Common myeloid progenitor, CD34-positive (primary cell): ENCODE measurements at regions not wholly inside any gene's neighbourhood (a gene's known extent, or its start where the extent isn't known, plus 50 kb on each side); places are given as distances from the start of the nearest gene placed in this dataset.

Experiments used
- CTCF ChIA-PET: fragments of 350-600 bp; sonication (Branson Sonifier 250); formaldehyde crosslinking; loops from one replicate; lab custom pipeline; 2021; ENCODE audit warnings: antibody characterized with exemption; lab: Charles Lee
- POLR2A ChIA-PET: fragments of 350-600 bp; sonication (Branson Sonifier 250); formaldehyde crosslinking; loops from one replicate; lab custom pipeline; 2021; ENCODE audit warnings: antibody characterized with exemption; lab: Charles Lee
- DNase-seq, 3 donors: peaks; one replicate each; pipeline versions ENCODE4 v3.0.0 to v3.0.0-alpha.2; 2013
- H3K27ac ChIP-seq, 2 experiments: 1 replicate in 1 of 2; 2 replicates in 1 of 2; pipeline ENCODE4 v1.7.0; 2013; ENCODE audit warnings: inconsistent platforms in 2 of 2, low read length in 2 of 2, mild to moderate bottlenecking in 2 of 2, low read depth in 1 of 2, moderate library complexity in 1 of 2; ENCODE audit not compliant: severe bottlenecking in 2 of 2, insufficient read depth in 1 of 2, poor library complexity in 1 of 2
- H3K27me3 ChIP-seq, 5 experiments: replicated peaks in 2 of 5; 1 replicate in 3 of 5; 2 replicates in 2 of 5; pipeline versions ENCODE4 v1.6.1 to v1.7.0; 2013; ENCODE audit warnings: low read length in 4 of 5, mild to moderate bottlenecking in 2 of 5, moderate library complexity in 2 of 5, inconsistent platforms in 1 of 5; ENCODE audit not compliant: insufficient read depth in 5 of 5, control insufficient read depth in 4 of 5
- H3K36me3 ChIP-seq, 4 experiments: 1 replicate in 2 of 4; 2 replicates in 2 of 4; pipeline versions ENCODE4 v1.6.1 to v1.7.0; 2013; ENCODE audit warnings: low read length in 3 of 4, control low read depth in 1 of 4, mild to moderate bottlenecking in 1 of 4; ENCODE audit not compliant: control insufficient read depth in 4 of 4, insufficient read depth in 4 of 4
- H3K4me1 ChIP-seq, 4 experiments: 1 replicate in 3 of 4; 2 replicates in 1 of 4; pipeline versions ENCODE4 v1.6.1 to v1.7.1; 2013; ENCODE audit warnings: low read length in 3 of 4, mild to moderate bottlenecking in 3 of 4, control low read depth in 1 of 4, inconsistent platforms in 1 of 4, moderate library complexity in 1 of 4; ENCODE audit not compliant: control insufficient read depth in 4 of 4, insufficient read depth in 4 of 4; ENCODE audit errors: control extremely low read depth in 1 of 4
- H3K4me3 ChIP-seq, 7 experiments: 1 replicate in 4 of 7; 2 replicates in 3 of 7; pipeline versions ENCODE4 v1.5.1 to v1.7.0; 2013; ENCODE audit warnings: mild to moderate bottlenecking in 7 of 7, low read length in 6 of 7, moderate library complexity in 6 of 7, inconsistent platforms in 2 of 7, low read depth in 2 of 7, control low read depth in 1 of 7; ENCODE audit not compliant: insufficient read depth in 4 of 7, control insufficient read depth in 1 of 7; ENCODE audit errors: extremely low read depth in 1 of 7
- H3K9me3 ChIP-seq, 5 experiments: 1 replicate in 4 of 5; 2 replicates in 1 of 5; pipeline versions ENCODE4 v1.6.1 to v1.7.1; 2013; ENCODE audit warnings: low read length in 4 of 5, mild to moderate bottlenecking in 2 of 5, inconsistent platforms in 1 of 5, low read depth in 1 of 5, moderate library complexity in 1 of 5; ENCODE audit not compliant: control insufficient read depth in 4 of 5, insufficient read depth in 2 of 5; ENCODE audit errors: control extremely low read depth in 1 of 5
- WGBS: methylation state at CpG from one replicate; pipeline ENCODE4 v1.1.5; 2013; ENCODE audit not compliant: insufficient coverage; 5-methylcytosine and 5-hydroxymethylcytosine counted together

GRCh38 chr12:75890141-75890540 lies 141.4 kb downstream of the PHLDA1 start:
- no peak for DNase-seq
- ChIA-PET POLR2A (no interaction called here), CTCF (no interaction called here)
- H3K4me1 ChIP-seq, result no peaks in the 10 kb centered on the region
- H3K27ac ChIP-seq, result no peak overlapping the region
- H3K9me3 ChIP-seq, result no peaks in the 10 kb centered on the region
- no peak overlapping the region for H3K4me3 ChIP-seq
- peaks cover 0 to 21% (median 5%) of the 10 kb centered on the region in 5 experiments for H3K27me3 ChIP-seq
- no peaks in the 10 kb centered on the region for H3K36me3 ChIP-seq

- Histone ChIP-seq H3K4me1 (no peaks in the 10 kb centered on the region), H3K9me3 (no peaks in the 10 kb centered on the region), H3K4me3 (no peak overlapping the region), H3K27me3 (peaks cover 1 to 26% (median 9%) of the 10 kb centered on the region in 5 experiments), H3K27ac (no peak overlapping the region), H3K36me3 (no peaks in the 10 kb centered on the region)
- WGBS, result 73% methylated on average over 9 of the region's 11 CpGs
- no peak for DNase-seq
- CTCF ChIA-PET, result no interaction called here
- POLR2A ChIA-PET, result no interaction called here
Measured at GRCh38 chr12:75888874-75889613, 142.5 kb downstream of the PHLDA1 start.

DNA sequence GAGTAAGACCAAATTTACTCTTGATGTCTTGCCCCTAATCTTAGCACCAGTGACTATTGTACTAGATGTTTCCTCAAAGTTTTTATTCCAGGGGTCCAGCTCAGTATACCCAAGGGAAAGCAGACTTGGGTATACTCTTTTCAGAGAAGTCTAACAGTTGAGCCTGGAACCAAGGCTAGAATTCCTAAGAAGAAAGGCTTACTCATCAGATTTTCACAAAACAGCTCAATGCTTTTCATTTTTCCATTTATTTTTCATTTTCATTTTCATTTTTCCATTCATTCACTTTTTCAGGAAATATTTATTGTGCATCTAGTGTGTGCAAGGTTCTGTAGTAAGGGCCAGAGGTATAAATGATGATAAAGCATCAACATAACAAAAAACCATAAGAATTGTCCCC lies 143.2 kb downstream of the PHLDA1 start:
- ChIA-PET POLR2A (no interaction called here), CTCF (no interaction called here)

DNA sequence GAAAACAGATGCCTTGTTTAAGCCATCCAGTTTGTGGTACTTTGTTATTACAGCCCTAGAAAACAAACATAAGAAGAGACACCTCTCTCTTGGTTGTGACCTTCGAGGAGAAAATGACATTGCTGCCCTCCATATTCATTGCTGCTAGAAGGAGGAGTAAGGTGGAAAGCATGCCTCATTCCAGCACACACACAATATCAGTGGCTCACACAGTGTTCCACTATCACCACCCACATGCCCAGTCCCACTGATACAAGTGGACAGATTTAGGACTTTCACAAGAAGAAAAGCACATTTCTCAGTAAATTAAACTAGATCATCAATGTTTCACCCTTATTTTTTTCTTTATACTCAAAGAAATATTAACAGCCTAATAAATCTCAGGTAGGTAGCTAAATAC lies 143.6 kb downstream of the PHLDA1 start:
- CTCF ChIA-PET, result no interaction called here
- H3K27me3 ChIP-seq, result peaks cover 6 to 32% (median 10%) of the 10 kb centered on the region in 5 experiments
- no peaks in the 10 kb centered on the region for H3K4me1 ChIP-seq

More for the DNA sequence above, 143.2 kb downstream of the PHLDA1 start:
- no peak for DNase-seq
- H3K4me3 ChIP-seq, result no peak overlapping the region
- no peaks in the 10 kb centered on the region for H3K36me3 ChIP-seq
- peaks cover 5 to 27% (median 13%) of the 10 kb centered on the region in 5 experiments for H3K27me3 ChIP-seq
- no peaks in the 10 kb centered on the region for H3K4me1 ChIP-seq
- H3K27ac ChIP-seq, result no peak overlapping the region
- H3K9me3 ChIP-seq, result no peaks in the 10 kb centered on the region

GRCh38 chr12:75884465-75884985 lies 147.1 kb downstream of the PHLDA1 start:
- DNase-seq, result no peak
- Histone ChIP-seq H3K27me3 (peaks cover 7 to 31% (median 8%) of the 10 kb centered on the region in 5 experiments), H3K4me1 (no peaks in the 10 kb centered on the region), H3K4me3 (no peak overlapping the region), H3K36me3 (no peaks in the 10 kb centered on the region), H3K27ac (no peak overlapping the region), H3K9me3 (no peaks in the 10 kb centered on the region)
- WGBS, result 89% methylated on average over 3 of the region's 4 CpGs
- ChIA-PET CTCF (no interaction called here), POLR2A (no interaction called here)

More for the DNA sequence above, 143.6 kb downstream of the PHLDA1 start:
- H3K36me3 ChIP-seq, result no peaks in the 10 kb centered on the region
- DNase-seq, result no peak
- no peak overlapping the region for H3K27ac ChIP-seq
- no peaks in the 10 kb centered on the region for H3K9me3 ChIP-seq
- WGBS, result 100% methylated on average over 1 of the region's 1 CpG
- POLR2A ChIA-PET, result no interaction called here
- no peak overlapping the region for H3K4me3 ChIP-seq

DNA sequence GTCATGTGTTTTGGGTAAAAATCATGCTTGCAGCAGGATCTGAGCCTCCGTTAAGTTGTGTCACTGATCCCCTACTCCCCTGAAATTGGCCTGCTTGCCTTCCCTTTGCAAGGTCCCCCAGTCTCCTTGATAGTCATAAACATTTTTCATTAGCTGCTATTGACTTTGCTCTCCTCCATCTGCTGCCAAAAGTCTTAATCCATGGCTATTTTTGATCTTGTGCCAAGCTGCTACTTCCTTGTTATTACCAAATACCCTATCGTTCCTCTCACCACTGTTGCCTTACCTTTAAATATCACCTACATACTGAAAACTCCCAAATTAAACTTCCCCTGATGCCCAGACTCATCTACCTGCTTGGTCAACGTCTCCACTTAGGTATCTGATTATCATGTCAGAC lies 148.3 kb downstream of the PHLDA1 start:
- POLR2A ChIA-PET, result no interaction called here
- Histone ChIP-seq H3K27ac (no peak overlapping the region), H3K4me1 (no peaks in the 10 kb centered on the region), H3K4me3 (no peak overlapping the region), H3K36me3 (no peaks in the 10 kb centered on the region), H3K27me3 (peaks cover 4 to 30% (median 8%) of the 10 kb centered on the region in 5 experiments), H3K9me3 (no peaks in the 10 kb centered on the region)
- 74% methylated on average over 3 of the region's 3 CpGs for WGBS
- CTCF ChIA-PET, result no interaction called here
- DNase-seq, result no peak

- Histone ChIP-seq H3K4me3 (no peak overlapping the region), H3K4me1 (no peaks in the 10 kb centered on the region), H3K27me3 (peaks cover 4 to 27% (median 8%) of the 10 kb centered on the region in 5 experiments), H3K27ac (no peak overlapping the region), H3K36me3 (no peaks in the 10 kb centered on the region), H3K9me3 (no peaks in the 10 kb centered on the region)
- DNase-seq, result no peak
- POLR2A ChIA-PET, result no interaction called here
- WGBS, result 100% methylated on average over 2 of the region's 3 CpGs
- CTCF ChIA-PET, result no interaction called here
Measured at GRCh38 chr12:75882421-75882820, 149.2 kb downstream of the PHLDA1 start.
